B cell (primary cell): ENCODE measurements at regions not wholly inside any gene's neighbourhood (a gene's known extent, or its start where the extent isn't known, plus 50 kb on each side); places are given as distances from the start of the nearest gene placed in this dataset.

Experiments used
- ATAC-seq: fragments of 200-7000 bp; cut with Tn5 transposase; one replicate; pipeline ENCODE4 v1.10.0; 2021; ENCODE audit warnings: low read depth, mild to moderate bottlenecking, moderate number of reproducible peaks, moderate library complexity
- CTCF ChIA-PET: fragments of 350-600 bp; sonication (Branson Sonifier 250); formaldehyde crosslinking; loops from one replicate; lab custom pipeline; 2021; ENCODE audit warnings: antibody characterized with exemption, inconsistent platforms; lab: Charles Lee
- POLR2A ChIA-PET: fragments of 350-600 bp; sonication (Branson Sonifier 250); formaldehyde crosslinking; loops from one replicate; lab custom pipeline; 2021; ENCODE audit warnings: antibody characterized with exemption; lab: Charles Lee
- DNase-seq: peaks from one replicate; pipeline ENCODE4 v3.0.0; 2013
- H2AFZ ChIP-seq: 2 replicates; pipeline ENCODE4 v1.6.1; 2012; ENCODE audit warnings: mild to moderate bottlenecking, low read depth, low read length; ENCODE audit not compliant: insufficient read depth, poor library complexity, severe bottlenecking
- H3K27ac ChIP-seq, 2 donors: 1 replicate in 1 of 2; 2 replicates in 1 of 2; pipeline ENCODE4 v1.5.1; 2012 to 2013; ENCODE audit warnings: low read length in 2 of 2, mild to moderate bottlenecking in 2 of 2, moderate library complexity in 1 of 2
- H3K27me3 ChIP-seq, 4 experiments: fragments of 200-600 bp in 1 of 4; sonication (generic) in 1 of 4; replicated peaks in 1 of 4; 1 replicate in 2 of 4; 2 replicates in 2 of 4; pipeline versions ENCODE4 v1.6.1 to v1.7.0; 2013 to 2016; ENCODE audit warnings: low read length in 3 of 4, mild to moderate bottlenecking in 2 of 4, mixed read lengths in 1 of 4, moderate library complexity in 1 of 4; ENCODE audit not compliant: insufficient read depth in 4 of 4, control insufficient read depth in 3 of 4; ENCODE audit errors: control extremely low read depth in 1 of 4
- H3K36me3 ChIP-seq, 2 experiments: replicated peaks in 1 of 2; 1 replicate in 1 of 2; 2 replicates in 1 of 2; pipeline versions ENCODE4 v1.6.1 to v1.7.1; 2013; ENCODE audit warnings: low read length in 1 of 2; ENCODE audit not compliant: insufficient read depth in 2 of 2, control insufficient read depth in 1 of 2; ENCODE audit errors: control extremely low read depth in 1 of 2, extremely low read depth in 1 of 2
- H3K4me1 ChIP-seq, 2 donors: fragments of 200-600 bp in 1 of 2; sonication (generic) in 1 of 2; 1 replicate in 1 of 2; 2 replicates in 1 of 2; pipeline versions ENCODE4 v1.5.1 to v1.6.1; 2013 to 2017; ENCODE audit warnings: low read length in 2 of 2; ENCODE audit not compliant: control insufficient read depth in 2 of 2, insufficient read depth in 2 of 2
- H3K4me2 ChIP-seq: replicated peaks from 2 replicates; pipeline ENCODE3; 2012; ENCODE audit warnings: mild to moderate bottlenecking, low read depth, low read length; ENCODE audit not compliant: poor library complexity, severe bottlenecking
- H3K4me3 ChIP-seq, 5 experiments: fragments of 200-600 bp in 1 of 5; sonication (generic) in 1 of 5; 1 replicate in 3 of 5; 2 replicates in 2 of 5; pipeline versions ENCODE4 v1.5.1 to v1.7.0; 2011 to 2016; ENCODE audit warnings: low read length in 4 of 5, mild to moderate bottlenecking in 4 of 5, low read depth in 2 of 5, control low read depth in 1 of 5, moderate library complexity in 1 of 5; ENCODE audit not compliant: insufficient read depth in 1 of 5; ENCODE audit errors: control extremely low read depth in 1 of 5, extremely low read depth in 1 of 5
- H3K79me2 ChIP-seq: fragments of 200-600 bp; sonication (generic); one replicate; pipeline ENCODE4 v1.6.0; 2016; ENCODE audit warnings: low read length; ENCODE audit not compliant: control insufficient read depth, insufficient read depth
- H3K9ac ChIP-seq: fragments of 200-600 bp; sonication (generic); 2 replicates; pipeline ENCODE4 v1.6.1; 2017; ENCODE audit warnings: mild to moderate bottlenecking, low read length, moderate library complexity
- H3K9me3 ChIP-seq, 3 donors: one replicate each; pipeline versions ENCODE4 v1.6.1 to v1.7.1; 2013; ENCODE audit warnings: low read length in 2 of 3; ENCODE audit not compliant: control insufficient read depth in 2 of 3, insufficient read depth in 1 of 3; ENCODE audit errors: control extremely low read depth in 1 of 3
- H4K20me1 ChIP-seq: 2 replicates; pipeline ENCODE4 v1.6.0; 2012; ENCODE audit warnings: mild to moderate bottlenecking, low read length; ENCODE audit not compliant: insufficient read depth, control insufficient read depth, poor library complexity, severe bottlenecking
- H3K27ac Mint-ChIP-seq: one replicate; pipeline ENCODE4 v1.8.0; 2021; ENCODE audit warnings: mixed read lengths
- H3K27me3 Mint-ChIP-seq: one replicate; pipeline ENCODE4 v1.8.0; 2021; ENCODE audit warnings: mixed read lengths
- H3K4me1 Mint-ChIP-seq: one replicate; pipeline ENCODE4 v1.8.0; 2021; ENCODE audit warnings: mixed read lengths
- H3K4me3 Mint-ChIP-seq: one replicate; pipeline ENCODE4 v1.8.0; 2021; ENCODE audit warnings: mixed read lengths
- H3K9me3 Mint-ChIP-seq: one replicate; pipeline ENCODE4 v1.8.0; 2022; ENCODE audit warnings: mixed read lengths; ENCODE audit not compliant: insufficient read depth
- EZH2 ChIP-seq: IDR thresholded peaks from 2 replicates; pipeline ENCODE4 v1.6.1; 2012; ENCODE audit warnings: borderline replicate concordance, low read depth, mild to moderate bottlenecking, moderate library complexity, low read length; ENCODE audit not compliant: insufficient read depth, poor library complexity, severe bottlenecking
- WGBS: methylation state at CpG from one replicate; pipeline ENCODE4 v1.1.5; 2013; ENCODE audit warnings: missing lambda C conversion rate; ENCODE audit not compliant: insufficient coverage; 5-methylcytosine and 5-hydroxymethylcytosine counted together
- intact Hi-C: fragments of 100-400 bp; cut with micrococcal nuclease; formaldehyde crosslinking; loops from one replicate; pipeline ENCODE4 v1.10.0; 2022
- TF ChIP-seq, protein P1 (sequence below): fragments of 200-600 bp; IDR thresholded peaks from one replicate; pipeline ENCODE4 v1.8.0; 2022; ENCODE audit warnings: antibody characterized with exemption, mild to moderate bottlenecking

DNA sequence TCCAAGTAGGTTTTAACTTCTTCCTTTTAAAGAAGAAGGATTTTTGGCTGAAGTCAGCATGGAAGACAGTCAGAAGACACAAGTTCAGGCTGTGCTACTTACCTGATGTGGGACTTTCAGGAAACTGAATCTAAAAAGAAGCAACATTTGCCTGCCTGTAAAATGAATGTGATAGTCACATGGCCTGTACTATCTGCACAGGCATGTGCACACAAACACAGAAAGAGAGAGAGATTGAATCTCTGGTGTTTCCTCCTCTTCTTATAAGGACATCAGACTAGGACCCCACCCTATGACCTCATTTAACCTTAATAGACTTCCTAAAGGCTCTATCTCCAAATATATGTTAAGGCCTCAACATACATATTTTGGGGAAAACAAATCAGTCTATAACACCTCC, 542.9 kb downstream of the PLPP3 start:
- Mint-ChIP-seq H3K27ac (no peak overlapping the region), H3K27me3 (peaks cover 22% of the 10 kb centered on the region), H3K9me3 (no peaks in the 10 kb centered on the region), H3K4me3 (no peak overlapping the region), H3K4me1 (no peaks in the 10 kb centered on the region)
- POLR2A ChIA-PET: no interaction called here
- ATAC-seq: no peak
- H3K4me3 ChIP-seq: no peak overlapping the region
- H3K4me1 ChIP-seq: no peaks in the 10 kb centered on the region
- H3K9ac ChIP-seq: no peak overlapping the region
- no peak for DNase-seq
- CTCF ChIA-PET: no interaction called here
- H2AFZ ChIP-seq: no peak overlapping the region
- TF ChIP-seq EZH2: no peak
- TF ChIP-seq, protein P1, sequence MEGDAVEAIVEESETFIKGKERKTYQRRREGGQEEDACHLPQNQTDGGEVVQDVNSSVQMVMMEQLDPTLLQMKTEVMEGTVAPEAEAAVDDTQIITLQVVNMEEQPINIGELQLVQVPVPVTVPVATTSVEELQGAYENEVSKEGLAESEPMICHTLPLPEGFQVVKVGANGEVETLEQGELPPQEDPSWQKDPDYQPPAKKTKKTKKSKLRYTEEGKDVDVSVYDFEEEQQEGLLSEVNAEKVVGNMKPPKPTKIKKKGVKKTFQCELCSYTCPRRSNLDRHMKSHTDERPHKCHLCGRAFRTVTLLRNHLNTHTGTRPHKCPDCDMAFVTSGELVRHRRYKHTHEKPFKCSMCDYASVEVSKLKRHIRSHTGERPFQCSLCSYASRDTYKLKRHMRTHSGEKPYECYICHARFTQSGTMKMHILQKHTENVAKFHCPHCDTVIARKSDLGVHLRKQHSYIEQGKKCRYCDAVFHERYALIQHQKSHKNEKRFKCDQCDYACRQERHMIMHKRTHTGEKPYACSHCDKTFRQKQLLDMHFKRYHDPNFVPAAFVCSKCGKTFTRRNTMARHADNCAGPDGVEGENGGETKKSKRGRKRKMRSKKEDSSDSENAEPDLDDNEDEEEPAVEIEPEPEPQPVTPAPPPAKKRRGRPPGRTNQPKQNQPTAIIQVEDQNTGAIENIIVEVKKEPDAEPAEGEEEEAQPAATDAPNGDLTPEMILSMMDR: no peak
- intact Hi-C loops: no loop called here
- peaks cover 0 to under 1% (median 0%) of the 10 kb centered on the region in 4 experiments for H3K27me3 ChIP-seq
- no peaks in the 10 kb centered on the region for H3K79me2 ChIP-seq
- no peaks in the 10 kb centered on the region for H3K9me3 ChIP-seq
- H4K20me1 ChIP-seq: no peaks in the 10 kb centered on the region
- no peaks in the 10 kb centered on the region for H3K36me3 ChIP-seq
- no peak overlapping the region for H3K4me2 ChIP-seq
- H3K27ac ChIP-seq: no peak overlapping the region

DNA sequence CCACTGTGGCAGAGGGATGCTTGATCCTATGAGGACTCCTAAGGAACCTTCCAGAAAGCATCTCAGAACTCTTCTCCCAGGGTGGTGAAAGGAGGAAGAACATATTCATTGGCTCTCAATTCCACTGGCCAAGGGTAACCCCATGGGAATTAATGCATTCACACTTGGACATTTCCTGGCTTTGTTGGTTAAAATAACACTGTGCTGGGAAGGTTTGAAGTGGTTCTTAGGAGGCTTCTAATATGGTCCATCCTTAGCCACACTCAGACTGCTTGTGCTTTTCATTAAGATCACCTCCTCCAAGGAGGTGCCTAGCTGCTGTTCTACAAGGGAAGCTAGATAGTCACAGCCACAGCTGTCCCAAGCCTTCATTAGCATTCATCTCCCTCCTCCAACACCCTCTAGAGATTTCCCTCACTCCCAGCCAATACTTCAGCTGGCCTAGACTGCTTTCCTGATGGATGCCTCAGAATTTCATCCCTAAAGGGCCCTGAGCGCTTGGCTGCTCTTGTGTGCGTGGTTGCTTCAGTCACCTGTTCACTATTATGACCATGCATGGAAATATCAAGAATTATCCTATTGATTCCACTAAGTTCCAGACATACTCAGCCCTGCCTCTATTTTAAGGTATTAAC, 544.4 kb downstream of the PLPP3 start:
- Histone ChIP-seq H3K79me2 (no peaks in the 10 kb centered on the region), H3K36me3 (no peaks in the 10 kb centered on the region), H4K20me1 (no peaks in the 10 kb centered on the region), H3K4me3 (no peak overlapping the region), H3K9me3 (no peaks in the 10 kb centered on the region), H3K27me3 (peaks cover 0 to 2% (median 0%) of the 10 kb centered on the region in 4 experiments), H2AFZ (no peak overlapping the region), H3K9ac (no peak overlapping the region), H3K4me2 (no peak overlapping the region), H3K4me1 (no peaks in the 10 kb centered on the region), H3K27ac (no peak overlapping the region)
- POLR2A ChIA-PET: no interaction called here
- Mint-ChIP-seq H3K4me1 (no peaks in the 10 kb centered on the region), H3K27ac (no peak overlapping the region), H3K9me3 (no peaks in the 10 kb centered on the region), H3K4me3 (no peak overlapping the region), H3K27me3 (peaks cover 22% of the 10 kb centered on the region)
- intact Hi-C loops: no loop called here
- TF ChIP-seq, protein P1: no peak
- no peak for TF ChIP-seq EZH2
- CTCF ChIA-PET: interaction anchor here (0.7 kb wide), 1 partner anchor 19 kb away, joined by 3 read pairs; no protein-coding TSS in a partner anchor
- ATAC-seq: no peak
- WGBS: 95% methylated on average over 2 of the region's 2 CpGs
- DNase-seq: no peak
